Activated CD4-positive, alpha-beta memory T cell treated with anti-CD3 and anti-CD28 coated beads for 36 hours (primary cell): ENCODE measurements at regions not wholly inside any gene's neighbourhood (a gene's known extent, or its start where the extent isn't known, plus 50 kb on each side); places are given as distances from the start of the nearest gene placed in this dataset.

ENCODE experiments used
- CTCF ChIA-PET: fragments of 350-600 bp; sonication (Branson Sonifier 250); formaldehyde crosslinking; loops from one replicate; lab custom pipeline; 2021; ENCODE audit warnings: antibody characterized with exemption, inconsistent platforms; lab: Charles Lee
- POLR2A ChIA-PET: fragments of 350-600 bp; sonication (Branson Sonifier 250); formaldehyde crosslinking; loops from one replicate; lab custom pipeline; 2021; ENCODE audit warnings: antibody characterized with exemption; lab: Charles Lee
- DNase-seq: peaks from one replicate; pipeline ENCODE4 v3.0.0-alpha.2; 2020
- H3K27ac Mint-ChIP-seq: one replicate; pipeline ENCODE4 v1.8.0; 2021; ENCODE audit warnings: mixed read lengths
- H3K27me3 Mint-ChIP-seq: one replicate; pipeline ENCODE4 v1.8.0; 2021; ENCODE audit warnings: mixed read lengths
- H3K36me3 Mint-ChIP-seq: one replicate; pipeline ENCODE4 v1.8.0; 2021; ENCODE audit warnings: mixed read lengths
- H3K4me1 Mint-ChIP-seq: one replicate; pipeline ENCODE4 v1.8.0; 2021; ENCODE audit warnings: low read depth, mixed read lengths
- H3K4me3 Mint-ChIP-seq: one replicate; pipeline ENCODE4 v1.8.0; 2021; ENCODE audit warnings: mild to moderate bottlenecking, mixed read lengths
- H3K9me3 Mint-ChIP-seq: one replicate; pipeline ENCODE4 v1.8.0; 2021; ENCODE audit warnings: mixed read lengths
- intact Hi-C: fragments of 100-400 bp; cut with micrococcal nuclease; formaldehyde crosslinking; loops from one replicate; pipeline ENCODE4 v1.15.1; 2023

GRCh38 chr9:11828201-11828600, 865.0 kb upstream of the TYRP1 start:
- Mint-ChIP-seq H3K9me3 (peaks cover 22% of the 10 kb centered on the region), H3K4me1 (no peaks in the 10 kb centered on the region), H3K4me3 (no peak overlapping the region), H3K27me3 (no peaks in the 10 kb centered on the region), H3K36me3 (no peaks in the 10 kb centered on the region), H3K27ac (no peak overlapping the region)
- POLR2A ChIA-PET, result no interaction called here
- no peak for DNase-seq
- intact Hi-C loops, result no loop called here
- CTCF ChIA-PET, result no interaction called here

DNA sequence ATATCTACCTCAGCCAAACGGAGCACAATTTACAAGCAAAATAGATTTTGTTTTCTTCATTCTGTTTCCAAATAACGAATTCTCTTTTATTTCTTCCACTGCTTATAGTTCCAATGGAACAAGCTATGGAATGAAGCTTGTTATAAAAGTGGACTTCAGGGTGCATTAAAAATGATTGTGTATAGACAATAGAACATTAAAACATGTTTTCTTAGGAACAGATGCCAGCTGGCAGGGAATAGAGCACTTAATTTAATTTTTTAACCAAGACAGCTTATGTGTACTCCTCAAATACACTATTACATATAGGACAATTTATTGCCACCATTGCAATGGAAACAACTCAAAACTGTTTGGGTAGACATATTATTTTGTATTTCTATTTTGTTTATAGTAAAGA, 860.1 kb upstream of the TYRP1 start:
- POLR2A ChIA-PET, result no interaction called here
- Mint-ChIP-seq H3K36me3 (peaks cover 2% of the 10 kb centered on the region), H3K9me3 (peaks cover 24% of the 10 kb centered on the region), H3K4me1 (no peaks in the 10 kb centered on the region), H3K4me3 (no peak overlapping the region), H3K27ac (no peak overlapping the region), H3K27me3 (no peaks in the 10 kb centered on the region)
- CTCF ChIA-PET, result no interaction called here
- no peak for DNase-seq
- intact Hi-C loops, result no loop called here

- Mint-ChIP-seq H3K27ac (no peak overlapping the region), H3K36me3 (no peaks in the 10 kb centered on the region), H3K4me1 (no peaks in the 10 kb centered on the region), H3K27me3 (no peaks in the 10 kb centered on the region), H3K4me3 (no peak overlapping the region), H3K9me3 (peaks cover 13% of the 10 kb centered on the region)
- CTCF ChIA-PET, result no interaction called here
- POLR2A ChIA-PET, result no interaction called here
- no peak for DNase-seq
- intact Hi-C loops, result no loop called here
Measured at GRCh38 chr9:11868795-11869194, 824.4 kb upstream of the TYRP1 start.

GRCh38 chr9:11871852-11872251, 821.3 kb upstream of the TYRP1 start:
- intact Hi-C loops, result no loop called here
- H3K4me1 Mint-ChIP-seq, result no peaks in the 10 kb centered on the region
- peaks cover 12% of the 10 kb centered on the region for H3K9me3 Mint-ChIP-seq
- H3K36me3 Mint-ChIP-seq, result no peaks in the 10 kb centered on the region
- no peak overlapping the region for H3K27ac Mint-ChIP-seq
- H3K4me3 Mint-ChIP-seq, result no peak overlapping the region
- DNase-seq, result no peak
- H3K27me3 Mint-ChIP-seq, result no peaks in the 10 kb centered on the region
- ChIA-PET CTCF (no interaction called here), POLR2A (no interaction called here)

DNA sequence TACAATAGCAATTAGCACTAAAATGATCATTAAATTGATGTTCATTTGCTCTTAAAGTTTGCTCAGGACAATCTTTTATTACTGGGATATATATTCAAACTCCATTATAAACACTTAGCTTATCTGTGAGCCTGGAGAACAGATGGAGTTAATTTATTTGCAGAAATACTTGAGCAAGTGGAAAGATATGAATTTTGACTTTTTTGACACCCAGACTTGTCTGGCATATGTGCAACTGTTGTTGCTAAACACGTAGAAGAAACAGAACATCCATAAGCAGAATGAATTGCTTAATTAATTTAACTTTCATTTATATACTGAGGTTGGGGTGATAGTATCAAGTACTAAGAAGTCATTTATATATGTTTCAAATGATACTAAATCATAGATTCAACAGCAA, 820.7 kb upstream of the TYRP1 start:
- Mint-ChIP-seq H3K9me3 (peaks cover 10% of the 10 kb centered on the region), H3K4me1 (no peaks in the 10 kb centered on the region), H3K27me3 (no peaks in the 10 kb centered on the region), H3K36me3 (no peaks in the 10 kb centered on the region), H3K4me3 (no peak overlapping the region), H3K27ac (no peak overlapping the region)
- intact Hi-C loops, result no loop called here
- DNase-seq, result no peak
- ChIA-PET CTCF (no interaction called here), POLR2A (no interaction called here)

DNA sequence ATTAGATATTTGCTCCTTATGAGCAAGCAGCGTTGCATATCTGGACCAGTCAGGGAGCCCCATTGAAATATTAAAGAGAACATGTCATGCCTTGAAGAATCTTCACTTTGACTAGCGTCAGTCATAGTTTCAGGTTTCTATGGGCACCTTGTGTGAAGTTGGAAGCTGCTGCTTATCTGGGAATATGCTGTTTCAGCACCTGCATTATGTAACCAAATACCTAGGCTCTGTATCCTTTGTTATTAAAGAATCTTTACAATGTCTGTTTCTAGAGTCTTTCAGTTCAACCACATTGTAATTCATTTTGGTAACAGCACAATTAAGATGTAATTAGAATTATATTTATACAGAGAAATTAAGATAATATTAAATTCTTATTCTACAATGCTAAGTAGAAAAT, 818.8 kb upstream of the TYRP1 start:
- Mint-ChIP-seq H3K27ac (no peak overlapping the region), H3K36me3 (no peaks in the 10 kb centered on the region), H3K27me3 (no peaks in the 10 kb centered on the region), H3K4me1 (no peaks in the 10 kb centered on the region), H3K9me3 (peaks cover 12% of the 10 kb centered on the region), H3K4me3 (no peak overlapping the region)
- ChIA-PET CTCF (no interaction called here), POLR2A (no interaction called here)
- intact Hi-C loops, result no loop called here
- DNase-seq, result no peak

DNA sequence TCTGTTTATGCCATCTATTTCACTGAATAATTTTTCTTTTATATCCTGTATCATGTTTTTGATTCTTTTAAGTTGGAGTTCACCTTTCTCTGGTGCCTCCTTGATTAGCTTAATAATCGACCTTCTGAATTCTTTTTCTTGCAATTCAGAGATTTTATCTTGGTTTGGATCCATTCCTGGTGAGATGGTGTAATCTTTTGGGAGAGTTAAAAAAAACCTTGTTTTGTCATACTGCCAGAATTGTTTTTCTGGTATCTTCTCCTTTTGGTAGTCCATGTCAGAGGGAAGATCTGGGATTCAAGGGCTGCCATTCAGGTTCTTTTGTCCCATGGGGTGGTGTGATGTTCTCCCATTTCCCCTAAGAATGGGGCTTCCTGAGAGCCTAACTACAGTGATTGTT, 800.8 kb upstream of the TYRP1 start:
- intact Hi-C loops, result no loop called here
- H3K27me3 Mint-ChIP-seq, result no peaks in the 10 kb centered on the region
- no peaks in the 10 kb centered on the region for H3K36me3 Mint-ChIP-seq
- no peak overlapping the region for H3K4me3 Mint-ChIP-seq
- POLR2A ChIA-PET, result no interaction called here
- H3K4me1 Mint-ChIP-seq, result no peaks in the 10 kb centered on the region
- CTCF ChIA-PET, result no interaction called here
- peaks cover 64% of the 10 kb centered on the region for H3K9me3 Mint-ChIP-seq
- DNase-seq, result no peak
- H3K27ac Mint-ChIP-seq, result no peak overlapping the region

- H3K4me3 Mint-ChIP-seq, result no peak overlapping the region
- DNase-seq, result no peak
- intact Hi-C loops, result no loop called here
- H3K27me3 Mint-ChIP-seq, result no peaks in the 10 kb centered on the region
- no peaks in the 10 kb centered on the region for H3K36me3 Mint-ChIP-seq
- no peak overlapping the region for H3K27ac Mint-ChIP-seq
- peaks cover 62% of the 10 kb centered on the region for H3K9me3 Mint-ChIP-seq
- ChIA-PET CTCF (no interaction called here), POLR2A (no interaction called here)
- H3K4me1 Mint-ChIP-seq, result no peaks in the 10 kb centered on the region
Measured at GRCh38 chr9:11893331-11893730, 799.9 kb upstream of the TYRP1 start.

- H3K4me3 Mint-ChIP-seq, result no peak overlapping the region
- CTCF ChIA-PET, result no interaction called here
- intact Hi-C loops, result no loop called here
Measured at GRCh38 chr9:11894136-11894535, 799.0 kb upstream of the TYRP1 start.

DNA sequence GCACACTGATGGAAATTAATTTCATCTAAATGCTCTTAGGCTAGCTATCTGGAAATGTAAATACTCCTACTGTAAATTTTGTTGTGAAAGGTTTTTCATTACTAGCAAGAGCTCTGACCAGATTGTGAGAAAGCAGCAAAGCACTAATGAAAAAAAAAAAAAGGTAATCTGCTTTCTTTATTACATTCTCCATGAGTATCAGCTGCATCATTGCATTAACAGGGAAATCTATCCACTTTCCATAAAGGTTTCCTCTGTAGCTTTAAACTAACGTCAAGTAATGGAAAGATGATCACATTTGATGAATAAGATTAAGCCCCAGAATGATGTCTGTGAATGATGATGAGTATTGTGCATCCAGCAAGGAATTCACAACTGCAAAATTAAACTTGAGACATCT, 790.6 kb upstream of the TYRP1 start:
- Mint-ChIP-seq H3K36me3 (no peaks in the 10 kb centered on the region), H3K27ac (no peak overlapping the region), H3K4me3 (no peak overlapping the region), H3K4me1 (no peaks in the 10 kb centered on the region), H3K9me3 (peaks cover 28% of the 10 kb centered on the region), H3K27me3 (no peaks in the 10 kb centered on the region)
- ChIA-PET CTCF (no interaction called here), POLR2A (no interaction called here)
- no peak for DNase-seq
- intact Hi-C loops, result no loop called here

More at GRCh38 chr9:11894136-11894535, 799.0 kb upstream of the TYRP1 start:
- no peak for DNase-seq
- POLR2A ChIA-PET, result no interaction called here
- H3K36me3 Mint-ChIP-seq, result no peaks in the 10 kb centered on the region
- no peaks in the 10 kb centered on the region for H3K27me3 Mint-ChIP-seq
- no peaks in the 10 kb centered on the region for H3K4me1 Mint-ChIP-seq
- no peak overlapping the region for H3K27ac Mint-ChIP-seq
- H3K9me3 Mint-ChIP-seq, result peaks cover 60% of the 10 kb centered on the region

GRCh38 chr9:11915699-11916098, 777.5 kb upstream of the TYRP1 start:
- intact Hi-C loops, result no loop called here
- POLR2A ChIA-PET, result no interaction called here
- H3K9me3 Mint-ChIP-seq, result peaks cover 26% of the 10 kb centered on the region
- no peak overlapping the region for H3K4me3 Mint-ChIP-seq
- H3K4me1 Mint-ChIP-seq, result no peaks in the 10 kb centered on the region
- CTCF ChIA-PET, result no interaction called here
- H3K36me3 Mint-ChIP-seq, result no peaks in the 10 kb centered on the region
- no peaks in the 10 kb centered on the region for H3K27me3 Mint-ChIP-seq
- DNase-seq, result no peak
- H3K27ac Mint-ChIP-seq, result no peak overlapping the region

GRCh38 chr9:11928871-11929321, 764.3 kb upstream of the TYRP1 start:
- H3K4me1 Mint-ChIP-seq, result no peaks in the 10 kb centered on the region
- intact Hi-C loops, result no loop called here
- ChIA-PET CTCF (no interaction called here), POLR2A (no interaction called here)
- DNase-seq, result no peak
- H3K4me3 Mint-ChIP-seq, result no peak overlapping the region
- H3K36me3 Mint-ChIP-seq, result no peaks in the 10 kb centered on the region
- H3K27me3 Mint-ChIP-seq, result no peaks in the 10 kb centered on the region
- no peak overlapping the region for H3K27ac Mint-ChIP-seq
- peaks cover 31% of the 10 kb centered on the region for H3K9me3 Mint-ChIP-seq

DNA sequence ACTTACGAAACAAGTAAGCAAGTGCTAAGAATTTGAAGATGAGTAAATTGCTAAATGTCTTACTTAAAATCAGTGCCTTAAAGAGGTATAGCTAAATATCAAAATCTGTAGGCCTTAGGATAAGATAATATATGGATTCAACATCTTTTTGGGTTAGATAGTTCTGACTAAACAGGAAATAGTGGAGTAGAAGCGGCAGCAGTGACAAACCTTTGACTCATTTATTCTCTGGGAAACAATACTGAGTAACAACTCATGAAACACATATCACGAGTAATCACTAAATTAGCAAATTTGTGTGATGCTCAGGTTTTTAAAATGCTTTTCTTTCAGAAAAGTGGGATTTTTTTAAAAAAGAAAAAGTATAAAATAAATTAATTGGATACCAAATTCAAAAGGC, 762.1 kb upstream of the TYRP1 start:
- Mint-ChIP-seq H3K4me3 (no peak overlapping the region), H3K27me3 (no peaks in the 10 kb centered on the region), H3K27ac (no peak overlapping the region), H3K9me3 (peaks cover 27% of the 10 kb centered on the region), H3K36me3 (no peaks in the 10 kb centered on the region), H3K4me1 (no peaks in the 10 kb centered on the region)
- CTCF ChIA-PET, result no interaction called here
- no peak for DNase-seq
- intact Hi-C loops, result no loop called here
- POLR2A ChIA-PET, result no interaction called here

DNA sequence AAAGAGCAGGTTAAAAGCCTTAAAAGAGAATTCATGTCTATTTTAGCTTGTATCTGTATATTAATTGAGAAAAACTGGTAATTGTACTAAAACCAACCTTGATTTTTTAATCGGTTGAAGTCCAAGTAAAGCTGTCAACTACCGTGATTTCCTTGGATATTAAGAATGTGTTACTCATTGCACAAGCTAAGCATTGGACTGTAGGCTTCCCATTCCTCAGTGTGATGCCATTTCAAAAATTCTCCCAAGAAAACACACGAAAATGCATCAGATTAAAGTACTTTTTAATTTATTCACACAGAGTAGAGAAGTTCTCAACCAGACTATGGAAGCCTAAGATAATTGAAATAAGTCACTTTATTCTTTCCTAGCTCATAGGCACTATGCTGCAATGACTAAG, 761.4 kb upstream of the TYRP1 start:
- H3K27ac Mint-ChIP-seq, result no peak overlapping the region
- intact Hi-C loops, result no loop called here

More for the DNA sequence above, 761.4 kb upstream of the TYRP1 start:
- POLR2A ChIA-PET, result no interaction called here
- Mint-ChIP-seq H3K9me3 (peaks cover 28% of the 10 kb centered on the region), H3K4me3 (no peak overlapping the region), H3K27me3 (no peaks in the 10 kb centered on the region), H3K36me3 (no peaks in the 10 kb centered on the region), H3K4me1 (no peaks in the 10 kb centered on the region)
- CTCF ChIA-PET, result no interaction called here
- DNase-seq, result no peak
